ENCODE measurements at regions not wholly inside any gene's neighbourhood (a gene's known extent, or its start where the extent isn't known, plus 50 kb on each side); places are given as distances from the start of the nearest gene placed in this dataset.

DNA sequence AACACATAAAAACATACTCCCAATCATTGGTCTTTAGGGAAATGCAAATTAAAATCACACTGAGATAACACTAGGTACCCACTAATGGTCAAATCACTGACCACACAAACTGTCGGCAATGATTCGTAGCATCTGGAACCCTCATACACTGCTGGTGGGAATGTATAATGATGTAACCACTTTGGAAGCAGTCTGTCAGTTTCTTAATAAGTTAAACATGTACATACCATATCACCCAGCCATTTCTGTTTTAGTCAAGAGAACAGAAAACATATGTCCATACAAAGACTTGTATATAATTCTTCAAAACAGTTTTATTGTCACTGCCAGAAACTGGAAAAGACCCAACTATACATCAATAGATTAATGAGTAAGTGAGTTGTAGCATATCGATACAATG is 63.3 kb upstream of the LRRC3B start:
- no peak for DNase-seq

- DNase-seq = no peak
These were observed 62.5 kb upstream of the LRRC3B start for GRCh38 chr3:26560081-26560480.

DNA sequence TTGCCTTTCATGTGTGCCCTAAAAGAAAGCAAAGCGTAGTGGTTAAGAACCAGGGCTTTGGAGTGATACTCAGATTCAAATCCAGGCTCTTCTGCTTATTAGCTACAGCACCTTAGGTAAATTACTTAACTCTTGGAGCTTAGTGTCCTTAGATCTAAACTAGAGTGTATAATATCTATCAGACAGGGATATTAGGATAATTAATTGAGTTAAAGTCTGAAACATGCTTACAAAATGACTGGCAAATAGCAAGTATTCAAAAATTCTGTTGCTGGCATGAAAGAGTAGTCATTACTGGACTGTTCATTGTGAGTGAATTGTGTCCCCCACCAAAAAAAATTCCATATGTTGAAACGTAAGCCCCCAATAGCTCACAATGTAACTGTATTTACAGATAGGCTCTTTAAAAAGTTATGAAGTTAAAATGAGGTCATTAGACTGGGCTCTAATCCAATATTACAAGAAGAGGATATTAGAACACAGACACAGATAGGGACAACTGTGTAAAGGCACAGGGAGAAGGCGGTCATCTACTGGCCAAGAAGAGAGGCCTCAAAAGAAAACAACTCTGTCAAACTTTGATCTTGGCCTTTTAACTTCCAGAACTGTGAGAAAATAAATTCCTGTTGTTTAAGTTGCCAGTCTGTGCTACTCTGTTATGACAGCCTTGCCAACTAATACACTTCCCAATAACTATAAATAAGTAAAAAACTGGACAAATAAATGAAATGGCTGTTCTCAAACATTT is 60.4 kb upstream of the LRRC3B start:
- no peak for DNase-seq

Data from CD4-positive, alpha-beta T cell treated with Interleukin-4 for 4 hours (primary cell).